Fibroblast of skin of abdomen (primary cell): ENCODE measurements at regions not wholly inside any gene's neighbourhood (a gene's known extent, or its start where the extent isn't known, plus 50 kb on each side); places are given as distances from the start of the nearest gene placed in this dataset.
A peak's percentile ranks its signal among the peaks of the same experiment; 100 is the strongest.

ENCODE experiments used
- DNase-seq: peaks from one replicate; pipeline ENCODE4 v3.0.0-alpha.2; 2013

DNA sequence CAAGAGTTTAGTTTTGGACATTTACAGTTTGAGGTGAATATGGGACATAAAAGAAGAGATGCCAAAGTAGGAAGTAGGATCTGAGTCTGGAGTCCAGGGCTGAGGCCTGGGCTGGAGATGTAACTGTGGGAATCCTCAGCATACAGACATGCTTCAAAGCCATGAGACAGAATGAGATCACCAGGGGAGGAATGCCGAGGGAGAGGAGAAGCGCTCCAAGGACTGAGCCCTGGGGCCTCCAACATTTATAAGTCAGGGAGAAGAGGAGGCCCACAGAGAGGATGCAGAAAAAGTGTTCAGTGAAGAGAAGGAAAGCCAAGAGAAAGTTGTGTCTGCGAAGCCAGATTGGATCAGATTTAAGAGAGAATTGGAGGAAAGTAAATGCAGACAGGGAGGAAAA, 277.5 kb upstream of the MYOCD start:
- peak; percentile 82 for DNase-seq

DNA sequence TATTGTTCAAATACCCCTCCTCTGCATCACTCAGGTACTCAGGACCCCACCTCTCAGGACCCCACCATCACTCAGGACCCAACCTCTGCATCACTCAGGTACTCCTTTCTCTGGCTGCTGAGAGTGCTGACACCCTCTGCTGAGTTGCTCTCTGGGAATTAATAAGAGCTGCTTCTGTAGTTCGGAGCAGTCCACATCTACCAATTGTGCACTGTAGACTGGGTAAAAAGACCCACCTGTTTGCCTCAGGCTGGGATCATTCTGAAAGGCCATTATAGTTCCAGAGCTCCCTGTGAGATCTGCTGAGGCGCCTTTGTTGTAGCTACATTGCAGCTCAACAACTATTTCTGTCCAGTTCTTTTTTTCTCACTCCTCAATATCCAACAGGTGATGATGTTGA, 276.3 kb upstream of the MYOCD start:
- DNase-seq, result no peak

DNA sequence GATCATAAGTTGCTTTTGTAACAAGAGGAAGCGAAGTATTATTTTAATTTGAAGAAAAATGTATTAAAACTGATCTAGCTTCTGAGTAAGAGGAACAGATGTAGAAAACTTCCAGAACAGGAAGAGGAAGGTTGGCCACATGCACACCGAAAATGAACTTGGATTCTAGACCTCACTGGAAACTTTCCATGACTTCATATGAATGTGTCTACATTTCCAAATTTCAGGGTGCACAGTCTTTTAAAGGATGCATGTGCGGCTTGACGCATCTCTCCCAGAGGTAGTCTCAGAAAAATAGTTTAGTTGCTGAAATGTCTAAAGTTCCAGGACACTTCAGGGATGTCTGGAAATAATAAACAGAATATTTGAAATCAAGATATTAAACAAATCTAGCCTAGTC, 275.1 kb upstream of the MYOCD start:
- DNase-seq, result no peak

DNA sequence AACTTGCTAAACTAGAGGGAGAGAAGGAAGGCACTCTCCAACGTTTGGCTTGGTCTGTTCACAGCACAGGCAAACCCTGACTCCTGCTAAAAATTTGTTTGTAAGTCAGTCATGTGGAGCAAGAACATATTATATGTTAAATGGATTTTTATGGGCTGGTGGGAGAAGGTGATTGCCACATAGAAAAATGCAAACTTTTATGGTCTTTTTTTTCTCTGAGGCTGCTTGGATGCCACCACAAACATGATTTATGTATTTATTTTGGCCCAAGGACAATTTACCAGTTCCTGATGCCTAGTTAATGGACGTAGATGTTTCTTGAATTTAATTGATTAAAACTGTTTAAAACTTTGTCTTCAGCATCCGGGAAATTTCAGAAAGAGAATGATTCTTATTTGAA, 274.2 kb upstream of the MYOCD start:
- DNase-seq, result peak; percentile 42

DNA sequence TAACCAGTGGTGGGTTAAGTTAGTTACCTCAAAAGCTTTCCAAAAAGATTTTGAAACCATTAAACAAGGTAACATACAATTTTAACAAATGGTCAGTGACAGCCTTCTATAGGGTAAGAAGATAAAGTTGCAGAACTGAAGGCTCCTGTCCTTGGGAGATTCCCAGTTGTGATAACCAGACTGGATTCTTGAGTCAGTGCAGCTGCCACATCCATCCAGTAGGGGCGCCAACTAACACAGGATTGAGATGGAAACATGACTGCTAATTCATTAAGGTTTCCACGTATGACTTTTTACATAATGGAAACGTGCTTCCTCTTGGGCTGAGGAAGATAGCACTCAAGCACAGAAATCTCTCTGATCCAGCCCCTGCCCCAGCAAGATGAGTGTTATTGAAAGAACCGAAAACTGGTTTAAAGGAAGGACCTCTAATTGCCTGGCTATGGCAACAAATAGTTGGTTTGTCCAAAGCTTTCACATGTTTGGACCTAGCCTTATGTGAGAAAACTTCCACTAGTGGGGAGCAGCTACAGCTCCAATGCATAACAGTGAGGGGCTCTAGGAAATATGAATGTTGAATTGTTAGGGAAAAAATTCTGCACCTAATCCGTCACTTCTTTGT, 269.8 kb upstream of the MYOCD start:
- DNase-seq, result no peak

DNA sequence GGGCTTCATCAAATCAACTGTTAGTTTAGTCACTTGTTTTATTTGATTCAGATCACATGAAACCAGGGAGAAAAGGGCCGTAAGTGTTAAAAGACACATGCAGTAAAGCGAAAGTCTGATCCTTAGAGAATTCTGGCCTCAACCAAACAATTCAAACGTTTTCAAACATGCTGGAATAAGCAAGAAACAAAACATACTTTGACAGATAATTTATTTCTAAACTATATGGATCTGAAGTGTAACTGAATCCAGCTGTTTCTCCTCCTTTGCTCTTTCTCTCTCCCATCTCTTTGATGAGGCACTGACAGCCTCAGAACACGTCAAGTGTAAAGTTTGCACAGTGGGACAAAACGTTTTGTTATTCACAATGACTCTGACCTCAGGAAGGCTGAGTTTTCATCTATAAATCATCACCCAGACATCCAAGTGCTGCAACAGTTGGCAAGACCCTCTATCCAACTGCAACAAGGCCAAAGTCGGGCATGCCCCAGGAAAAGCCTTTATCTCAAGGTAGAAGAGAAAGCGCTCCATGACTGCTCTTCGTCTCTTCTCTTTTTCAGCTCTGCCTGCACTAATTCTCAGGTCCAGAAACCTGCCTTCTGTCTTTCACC, 267.1 kb upstream of the MYOCD start:
- peak; percentile 69 for DNase-seq

DNA sequence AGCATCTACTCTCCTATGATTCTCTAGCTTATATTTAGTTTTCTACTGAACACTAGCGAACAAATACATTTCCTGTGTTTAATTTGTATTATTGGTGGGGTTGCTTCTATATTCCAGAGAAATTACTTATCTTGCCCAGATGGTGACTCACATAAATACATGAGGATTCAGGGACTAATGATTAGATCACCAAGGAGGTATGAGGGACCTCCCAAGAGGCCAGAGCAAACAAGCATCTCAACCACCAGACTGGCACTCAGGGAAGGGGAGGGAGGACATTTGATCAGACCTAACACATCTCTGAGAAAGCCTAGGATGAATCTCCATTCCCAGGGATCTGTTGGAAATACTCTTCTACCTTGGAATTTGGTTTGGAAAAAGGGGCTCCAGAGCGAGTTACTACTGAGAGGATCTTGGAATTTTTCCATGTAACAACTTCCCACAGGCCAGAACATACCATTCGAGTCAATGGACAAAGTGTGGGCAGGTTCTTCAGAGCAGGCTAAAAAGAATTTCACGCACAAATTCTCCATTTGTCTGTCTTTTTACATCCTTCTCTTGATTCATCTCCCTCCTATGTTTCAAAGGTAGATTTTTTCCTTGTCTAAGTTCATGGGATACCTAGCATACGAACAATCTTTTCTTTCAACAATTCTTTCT, 262.6 kb upstream of the MYOCD start:
- DNase-seq, result peak; percentile 90

DNA sequence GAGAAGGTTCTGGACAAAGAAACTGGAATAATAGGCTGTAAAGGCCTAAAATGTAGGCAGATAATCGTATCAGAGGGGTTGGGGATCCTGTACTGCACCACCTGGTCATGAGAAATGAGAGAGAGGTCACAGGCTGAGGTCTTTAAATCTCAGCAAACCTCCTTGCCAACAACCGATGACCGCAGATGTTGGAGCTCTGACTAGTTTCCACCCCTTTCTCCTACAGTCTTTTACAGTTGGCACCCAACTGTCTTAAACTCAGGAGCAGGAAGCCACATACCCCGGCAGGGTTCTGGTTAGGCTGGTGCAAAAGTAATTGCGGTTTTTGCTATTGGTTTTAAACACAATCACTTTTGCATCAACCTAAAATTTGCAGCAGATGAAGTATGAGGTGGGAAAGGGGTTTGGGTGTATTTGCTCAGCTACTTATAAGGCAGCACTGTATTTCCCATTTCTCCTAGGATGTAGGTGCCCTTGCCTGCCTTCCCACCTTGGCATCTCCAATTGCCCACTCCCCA, 261.8 kb upstream of the MYOCD start:
- no peak for DNase-seq

DNA sequence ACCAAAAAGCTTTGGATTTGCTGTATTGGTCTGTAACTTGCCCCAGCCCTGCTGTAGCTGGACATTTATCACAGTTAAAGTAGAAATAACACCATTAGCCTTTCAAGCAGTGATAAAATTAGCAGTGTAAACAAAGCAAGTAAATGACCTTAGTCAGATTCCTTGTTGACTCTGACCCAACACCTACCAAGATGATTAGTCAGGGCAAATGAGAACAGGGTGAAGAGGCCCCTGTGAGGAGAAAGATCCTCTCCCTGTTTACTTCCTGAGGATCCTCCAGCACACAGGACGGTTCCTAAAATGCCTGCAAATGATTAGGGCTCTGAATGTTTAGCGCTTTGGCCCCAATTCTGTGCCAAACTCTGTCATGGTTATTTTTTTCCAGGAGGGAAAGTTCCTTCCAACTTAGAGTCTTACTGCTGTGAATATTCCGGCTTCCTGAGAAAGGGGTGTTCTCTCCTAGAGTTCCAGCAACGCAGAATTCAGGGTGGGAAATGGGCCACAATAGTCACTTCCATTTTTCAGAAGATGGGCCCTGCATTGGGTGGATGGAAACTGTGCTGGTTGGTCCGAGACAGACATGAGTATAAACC, 259.0 kb upstream of the MYOCD start:
- peak; percentile 40 for DNase-seq

DNA sequence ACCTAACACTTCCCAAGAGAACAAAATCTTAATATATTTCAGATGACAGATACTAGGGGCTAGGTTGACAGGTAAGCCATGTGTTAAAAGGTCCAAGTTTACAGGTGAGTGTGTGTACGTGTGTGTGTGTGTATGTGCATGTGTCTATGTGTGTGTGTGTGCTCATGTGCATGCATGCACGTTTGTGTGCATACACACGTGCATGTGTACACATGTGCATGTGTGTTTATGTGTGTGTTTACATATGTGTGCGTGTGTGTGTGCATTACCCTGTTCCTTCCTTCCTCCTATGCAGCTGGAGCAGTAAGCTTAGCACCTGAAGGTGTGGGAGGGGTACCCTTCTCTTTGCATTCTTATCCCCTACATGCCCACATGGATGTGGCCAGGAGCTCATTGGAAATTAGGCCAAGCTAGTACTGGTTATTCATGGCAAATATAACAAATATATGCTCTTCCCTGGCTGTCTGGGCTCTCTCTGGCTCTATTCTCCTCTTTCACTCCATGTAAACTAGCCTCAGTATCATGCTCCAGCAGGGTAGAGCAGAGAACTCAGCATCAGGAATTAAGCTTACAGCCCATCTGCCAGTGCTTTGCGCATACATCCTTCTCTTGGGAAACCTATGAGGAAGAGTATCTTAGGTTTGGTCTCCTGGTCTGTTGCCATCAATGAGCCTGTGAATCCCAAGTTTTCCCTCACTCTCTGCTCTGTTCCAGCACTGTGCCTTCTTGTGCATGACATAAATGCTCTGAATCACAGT, 258.0 kb upstream of the MYOCD start:
- DNase-seq, result no peak

DNA sequence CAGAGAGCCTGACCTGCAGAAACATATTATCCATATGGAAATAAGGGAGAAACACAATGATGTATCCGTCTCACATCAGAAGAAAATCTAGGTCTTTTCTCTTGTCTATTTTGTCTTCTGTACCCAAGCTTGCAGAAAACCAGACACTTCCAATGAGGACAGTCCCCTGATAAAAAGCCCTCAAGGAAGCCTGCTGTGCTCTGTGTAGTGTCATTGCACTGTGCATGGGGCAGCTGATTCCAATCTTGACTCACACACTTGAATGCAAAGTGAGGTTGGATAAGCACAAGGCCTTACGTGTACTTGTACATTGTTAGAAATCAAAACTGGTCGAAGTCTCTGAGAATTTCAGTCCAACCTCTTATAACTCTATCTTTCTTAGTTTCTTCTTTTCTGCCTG, 256.6 kb upstream of the MYOCD start:
- no peak for DNase-seq

DNA sequence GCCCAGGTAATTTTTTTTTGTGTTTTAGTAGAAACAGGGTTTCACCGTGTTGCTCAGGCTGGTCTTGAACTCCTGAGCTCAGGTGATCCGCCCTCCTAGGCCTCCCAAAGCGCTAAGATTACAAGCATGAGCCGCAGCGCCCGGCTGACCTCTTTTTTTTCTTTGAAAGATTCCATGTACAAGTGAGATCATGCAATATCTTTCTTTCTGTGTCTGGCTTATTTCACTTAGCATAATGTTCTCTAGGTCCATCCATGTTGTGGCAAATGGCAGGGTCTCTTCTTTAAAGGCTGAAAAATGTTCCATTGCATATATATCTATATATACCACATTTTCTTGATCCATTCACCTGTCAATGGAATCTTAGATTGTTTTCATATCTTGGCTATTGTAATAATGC, 255.0 kb upstream of the MYOCD start:
- no peak for DNase-seq

DNA sequence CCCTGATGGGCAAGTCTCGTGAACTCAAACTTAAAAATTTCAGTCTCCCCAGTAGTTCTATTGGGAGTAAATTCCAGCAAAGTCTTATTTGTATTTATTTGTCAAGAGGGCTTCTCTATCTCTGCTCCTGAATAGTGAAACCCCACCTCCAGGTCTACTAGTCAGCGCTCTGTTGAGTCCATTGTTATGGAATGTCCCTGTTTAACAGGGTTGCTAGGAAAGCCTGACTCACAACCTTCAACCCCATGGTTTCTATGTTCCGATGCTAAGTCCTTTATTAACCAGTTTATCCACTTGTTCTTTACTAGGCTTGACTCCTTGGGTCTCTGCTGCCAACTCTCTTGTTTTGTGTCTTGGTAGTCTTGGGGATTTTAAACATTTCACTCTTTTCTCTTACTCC, 250.7 kb upstream of the MYOCD start:
- peak; percentile 49 for DNase-seq

DNA sequence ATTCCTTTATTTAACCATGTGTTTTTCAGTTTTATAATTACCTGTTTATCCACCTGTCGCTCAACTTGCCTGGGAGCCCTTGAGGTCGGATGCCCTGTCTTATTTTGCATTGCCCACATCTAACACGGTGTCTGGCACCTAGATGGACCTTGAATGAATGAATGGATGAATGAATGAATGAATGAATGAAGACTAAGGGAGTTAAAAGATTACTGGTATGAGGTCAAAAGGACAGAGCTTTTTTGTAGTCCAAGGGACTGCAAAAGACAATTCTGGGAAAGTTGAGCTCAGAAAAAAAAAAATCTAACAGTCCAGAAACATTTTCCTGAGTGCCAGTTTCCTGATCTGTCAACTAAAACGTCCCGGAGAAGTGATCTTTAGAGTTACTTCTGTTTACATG, 244.6 kb upstream of the MYOCD start:
- DNase-seq, result no peak

DNA sequence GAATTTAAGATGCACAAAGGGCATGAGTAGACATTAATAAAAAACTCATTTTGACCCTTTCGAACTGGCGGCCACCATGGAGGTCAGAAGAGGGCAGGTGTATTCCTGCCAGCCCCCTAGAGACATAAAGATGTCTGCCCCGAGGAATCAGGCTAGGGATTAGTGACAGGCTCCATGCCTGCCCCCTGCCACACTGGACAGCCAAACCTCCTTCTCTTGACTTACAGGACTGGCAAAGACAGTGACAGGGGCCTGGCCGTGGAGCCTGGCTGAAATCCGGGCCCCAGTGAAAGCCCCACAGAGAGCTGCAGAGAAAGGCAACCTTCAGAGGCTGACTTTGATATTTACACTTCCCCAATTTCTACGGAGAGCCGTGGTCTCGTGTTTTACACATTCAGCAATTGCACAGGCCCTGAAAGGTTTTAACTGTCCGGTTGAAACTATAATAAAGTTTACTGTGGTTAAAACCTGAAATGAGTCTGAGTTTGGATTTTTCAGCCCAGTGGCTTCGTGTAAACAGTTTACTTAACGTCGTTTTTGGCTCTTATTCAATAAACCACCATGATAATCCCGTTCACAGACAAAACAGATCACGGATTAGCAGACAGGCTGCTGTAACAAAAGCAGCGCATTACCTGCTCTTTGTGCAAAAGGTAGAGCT, 243.9 kb upstream of the MYOCD start:
- DNase-seq, result no peak

DNA sequence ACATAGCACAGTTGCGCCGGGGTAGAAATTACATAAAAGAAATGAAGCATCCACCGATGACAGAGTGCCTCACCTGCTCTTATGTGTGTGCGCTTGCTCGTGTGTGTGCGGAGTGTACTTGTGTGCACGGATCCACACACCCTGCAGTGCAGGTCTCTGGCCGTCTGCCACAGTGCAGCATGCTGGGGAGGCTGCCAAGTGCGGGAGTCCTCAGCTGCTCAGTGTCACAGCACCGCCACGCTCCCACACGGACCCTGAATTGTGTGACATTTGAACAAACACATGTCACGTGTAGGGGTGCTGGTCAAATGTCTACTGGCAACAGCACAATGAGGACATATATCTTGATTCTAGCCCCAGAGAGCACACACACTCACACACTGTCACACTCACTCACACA, 243.0 kb upstream of the MYOCD start:
- DNase-seq, result no peak

DNA sequence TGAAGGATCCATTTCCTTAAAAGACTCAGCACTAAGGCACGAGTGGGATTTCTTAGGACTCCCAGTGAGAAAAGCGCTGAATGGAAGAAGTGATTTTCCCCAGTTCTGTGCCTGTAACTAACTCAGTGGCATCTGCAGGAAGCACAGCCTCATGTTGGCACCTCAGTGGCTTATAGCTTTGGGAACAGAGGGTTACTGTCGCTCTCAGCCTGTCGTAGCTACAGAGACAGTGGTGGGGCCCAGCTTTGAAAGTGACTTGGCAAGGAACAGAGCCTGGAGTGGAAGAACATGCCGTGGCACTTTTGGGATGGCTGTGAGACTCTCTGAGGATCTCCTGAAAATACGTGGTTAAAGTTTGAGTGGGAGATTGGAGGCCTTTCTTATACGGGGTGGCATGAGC, 242.4 kb upstream of the MYOCD start:
- DNase-seq, result no peak

DNA sequence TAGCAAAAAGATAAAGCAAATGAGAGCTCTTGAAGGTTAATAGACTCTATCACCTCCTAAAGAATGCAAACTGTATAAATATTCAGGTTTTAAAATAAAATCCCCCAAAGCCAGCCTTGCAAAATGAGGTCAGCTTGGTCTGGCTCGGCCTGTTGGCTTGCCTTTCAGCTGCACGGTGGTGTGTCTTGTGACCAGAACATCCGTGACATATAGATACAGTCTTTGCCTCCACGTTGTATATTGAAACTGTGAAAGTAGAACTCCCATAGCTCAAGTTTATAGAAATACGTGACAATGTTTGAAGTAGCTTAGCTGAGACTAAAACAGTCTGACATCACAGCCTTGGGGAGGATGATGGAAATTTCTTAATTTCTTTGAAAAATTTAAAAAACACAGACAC, 236.6 kb upstream of the MYOCD start:
- DNase-seq, result no peak

DNA sequence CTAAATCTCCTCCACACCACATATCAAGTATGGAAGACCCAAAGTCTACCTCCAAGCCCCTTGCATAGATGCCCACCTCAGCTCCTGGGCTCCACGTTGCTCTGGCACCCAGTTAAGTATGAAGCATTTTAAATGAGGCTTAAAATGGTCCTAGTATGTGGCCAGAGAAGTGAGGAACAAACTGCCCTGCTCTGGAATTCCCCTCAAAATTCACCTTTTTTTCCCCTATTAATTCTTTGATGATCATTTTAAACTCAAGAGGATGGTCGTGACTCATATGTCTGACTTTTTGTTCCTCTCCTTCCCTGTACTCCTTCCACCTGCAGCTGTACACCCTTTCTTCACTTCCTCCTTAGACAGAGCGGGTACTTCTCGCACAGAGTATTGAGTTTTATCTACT, 234.5 kb upstream of the MYOCD start:
- no peak for DNase-seq

DNA sequence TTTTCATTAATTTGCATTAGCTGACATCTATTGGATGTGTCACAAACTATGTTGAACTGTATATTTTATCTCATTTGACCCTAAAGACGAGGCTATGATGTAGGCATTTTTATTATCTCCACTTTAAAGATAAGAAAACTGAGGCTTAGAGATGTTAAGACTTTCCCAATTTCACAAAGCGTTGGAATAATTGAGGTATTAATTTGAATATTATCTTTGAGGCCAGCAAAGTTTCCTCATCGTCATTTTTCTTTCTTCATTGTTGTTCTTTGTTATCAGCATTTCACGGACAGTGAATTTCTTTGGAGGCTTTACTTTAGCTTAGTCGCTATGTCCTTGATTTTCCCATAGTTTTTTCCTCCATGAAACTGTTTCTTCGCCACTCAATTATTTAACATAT, 227.5 kb upstream of the MYOCD start:
- no peak for DNase-seq

DNA sequence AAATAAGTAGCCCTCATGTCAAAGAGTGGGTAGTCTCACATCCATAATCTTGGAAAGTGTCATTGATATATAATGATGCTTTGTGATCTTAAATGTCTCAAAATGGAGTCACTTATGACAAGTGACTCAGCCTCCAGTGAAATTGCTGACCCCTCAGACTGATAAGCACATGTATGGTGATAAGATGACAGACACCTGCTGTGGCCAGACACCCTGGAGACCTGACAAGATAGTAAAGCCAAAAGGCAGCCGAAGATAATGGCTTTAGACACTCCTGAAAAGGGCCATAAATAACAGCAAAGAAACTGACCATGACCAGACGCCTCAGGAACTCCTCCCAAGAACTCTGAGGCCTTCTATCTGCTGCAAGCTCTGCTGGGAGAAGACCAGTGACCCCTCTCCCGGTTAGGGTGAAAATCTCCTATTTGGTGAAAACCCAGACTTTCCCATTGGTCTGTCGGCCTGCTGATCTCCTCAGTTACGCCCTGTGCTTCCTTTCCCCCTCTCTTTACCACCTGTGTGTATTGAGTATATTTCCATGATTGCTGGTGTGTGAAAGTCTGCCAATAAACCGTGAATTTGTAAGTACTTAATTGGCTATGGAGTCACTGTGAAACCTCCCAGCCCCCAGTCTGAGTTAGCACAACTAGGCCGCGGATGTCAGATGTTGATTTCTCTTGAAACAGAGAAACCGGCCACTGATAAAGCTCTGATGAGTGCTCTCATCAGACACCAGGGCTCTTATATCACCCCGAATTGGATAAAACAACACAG, 226.7 kb upstream of the MYOCD start:
- DNase-seq, result no peak

DNA sequence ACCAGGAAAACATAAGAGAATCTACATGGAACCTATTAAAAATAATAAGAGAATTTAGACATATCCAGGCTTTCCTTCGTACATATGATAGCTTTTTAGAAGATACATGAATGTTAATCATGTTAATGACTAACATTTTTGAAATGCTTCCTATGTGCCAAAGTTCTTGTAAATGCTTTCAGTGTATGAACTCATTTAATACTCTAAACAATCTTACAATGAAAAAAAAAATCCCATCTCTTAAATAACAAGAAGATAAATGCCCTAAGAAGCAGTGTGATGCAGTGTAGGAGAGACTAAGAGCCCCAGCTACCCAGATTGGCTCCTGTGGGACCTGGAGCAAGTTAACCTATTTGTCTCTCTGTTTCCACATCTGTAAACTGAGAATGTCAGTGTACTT, 220.4 kb upstream of the MYOCD start:
- peak; percentile 36 for DNase-seq
